ENCODE measurements at regions not wholly inside any gene's neighbourhood (a gene's known extent, or its start where the extent isn't known, plus 50 kb on each side); places are given as distances from the start of the nearest gene placed in this dataset.
A peak's percentile ranks its signal among the peaks of the same experiment; 100 is the strongest.

GRCh38 chr13:59441596-59442280 lies 722.0 kb downstream of the DIAPH3 start:
- peak overlapping the region; percentile 38 for H3K4me2 ChIP-seq (replicated peaks; ENCODE audit: low read depth, low read length, poor library complexity, severe bottlenecking)
- H2AFZ ChIP-seq (ENCODE audit: insufficient read depth, low read depth, low read length, poor library complexity, severe bottlenecking), result no peak overlapping the region

More at GRCh38 chr13:59441596-59442280, 722.0 kb downstream of the DIAPH3 start:
- Mint-ChIP-seq H3K4me3 (no peak overlapping the region), H3K27me3 (no peaks in the 10 kb centered on the region), H3K9me3 (ENCODE audit: insufficient read depth) (no peaks in the 10 kb centered on the region), H3K4me1 (no peaks in the 10 kb centered on the region), H3K27ac (no peak overlapping the region)
- POLR2A ChIA-PET, result no interaction called here
- CTCF ChIA-PET, result no interaction called here
- ATAC-seq (ENCODE audit: low read depth) (no peak), DNase-seq (no peak)
- 80% methylated on average over 5 of the region's 7 CpGs for WGBS (ENCODE audit: insufficient coverage)
- peaks cover 0 to 5% (median 0%) of the 10 kb centered on the region in 4 experiments for H3K27me3 ChIP-seq (replicated peaks in 1 of 4; ENCODE audit: control extremely low read depth in 1 of 4, control insufficient read depth in 3 of 4, insufficient read depth in 4 of 4, low read length in 3 of 4)
- intact Hi-C loops (cut with micrococcal nuclease), result no loop called here
- no peaks in the 10 kb centered on the region for H3K36me3 ChIP-seq (replicated peaks in 1 of 2; ENCODE audit: control extremely low read depth in 1 of 2, control insufficient read depth in 1 of 2, extremely low read depth in 1 of 2, insufficient read depth in 2 of 2, low read length in 1 of 2)
- TF ChIP-seq CTCF (IDR thresholded peaks at IDR 0.05) (no peak), EZH2 (IDR thresholded peaks at IDR 0.05; ENCODE audit: borderline replicate concordance, insufficient read depth, low read depth, low read length, poor library complexity, severe bottlenecking) (no peak)
- H3K27ac ChIP-seq (ENCODE audit: low read length in 2 of 2), result no peak overlapping the region
- no peak overlapping the region for H3K9ac ChIP-seq (ENCODE audit: low read length)
- H3K4me1 ChIP-seq (ENCODE audit: control insufficient read depth in 2 of 2, insufficient read depth in 2 of 2, low read length in 2 of 2), result peaks cover 3 to 18% of the 10 kb centered on the region in 2 donors
- no peaks in the 10 kb centered on the region for H3K79me2 ChIP-seq (ENCODE audit: control insufficient read depth, insufficient read depth, low read length)
- no peak overlapping the region for H3K4me3 ChIP-seq (ENCODE audit: control extremely low read depth in 1 of 5, extremely low read depth in 1 of 5, insufficient read depth in 1 of 5, low read depth in 2 of 5, low read length in 4 of 5)
- H4K20me1 ChIP-seq (ENCODE audit: control insufficient read depth, insufficient read depth, low read length, poor library complexity, severe bottlenecking), result no peaks in the 10 kb centered on the region
- H3K9me3 ChIP-seq (ENCODE audit: control extremely low read depth in 1 of 3, control insufficient read depth in 2 of 3, insufficient read depth in 1 of 3, low read length in 2 of 3), result peaks cover 0 to 7% (median 0%) of the 10 kb centered on the region in 3 donors
